Mesenchymal stem cell (in vitro differentiated cells and primary cell): ENCODE measurements at regions not wholly inside any gene's neighbourhood (a gene's known extent, or its start where the extent isn't known, plus 50 kb on each side); places are given as distances from the start of the nearest gene placed in this dataset.

Source experiments
- DNase-seq: peaks from one replicate; pipeline ENCODE4 v3.0.0-alpha.2; 2013
- H2AFZ ChIP-seq: one replicate; pipeline ENCODE4 v1.6.1; 2013; ENCODE audit warnings: low read depth, mild to moderate bottlenecking, control low read depth, inconsistent platforms, low read length, moderate library complexity
- H2AK5ac ChIP-seq: 2 replicates; pipeline ENCODE4 v1.6.1; 2013; ENCODE audit warnings: low read length, moderate library complexity, mild to moderate bottlenecking, inconsistent platforms; ENCODE audit not compliant: severe bottlenecking
- H2BK120ac ChIP-seq: one replicate; pipeline ENCODE4 v1.6.1; 2013; ENCODE audit warnings: low read depth, mild to moderate bottlenecking, inconsistent platforms, low read length, moderate library complexity
- H2BK12ac ChIP-seq, 2 experiments: one replicate each; pipeline ENCODE4 v1.6.1; 2013; ENCODE audit warnings: inconsistent platforms in 2 of 2, low read length in 2 of 2, mild to moderate bottlenecking in 2 of 2, moderate library complexity in 2 of 2, control low read depth in 1 of 2
- H2BK15ac ChIP-seq: one replicate; pipeline ENCODE4 v1.6.1; 2013; ENCODE audit warnings: mild to moderate bottlenecking, low read depth, inconsistent platforms; ENCODE audit not compliant: poor library complexity, severe bottlenecking
- H2BK5ac ChIP-seq: 2 replicates; pipeline ENCODE4 v1.6.1; 2013; ENCODE audit warnings: low read depth, mild to moderate bottlenecking, low read length, control low read depth, inconsistent platforms; ENCODE audit not compliant: poor library complexity, severe bottlenecking
- H3K14ac ChIP-seq, 2 experiments: one replicate each; pipeline ENCODE4 v1.6.1; 2013; ENCODE audit warnings: inconsistent platforms in 2 of 2, low read length in 2 of 2, control low read depth in 1 of 2, mild to moderate bottlenecking in 1 of 2, moderate library complexity in 1 of 2
- H3K18ac ChIP-seq, 2 experiments: one replicate each; pipeline ENCODE4 v1.6.1; 2013; ENCODE audit warnings: inconsistent platforms in 2 of 2, low read length in 2 of 2, control low read depth in 1 of 2, low read depth in 1 of 2, mild to moderate bottlenecking in 1 of 2
- H3K23ac ChIP-seq, 2 experiments: one replicate each; pipeline ENCODE4 v1.6.1; 2013; ENCODE audit warnings: inconsistent platforms in 2 of 2, low read length in 2 of 2, mild to moderate bottlenecking in 2 of 2, moderate library complexity in 2 of 2, control low read depth in 1 of 2
- H3K27ac ChIP-seq: 2 replicates; pipeline ENCODE4 v1.5.1; 2013; ENCODE audit warnings: mild to moderate bottlenecking, moderate library complexity, low read length, control low read depth, inconsistent platforms; ENCODE audit not compliant: poor library complexity, severe bottlenecking
- H3K27me3 ChIP-seq, 2 experiments: 2 replicates each; pipeline versions ENCODE4 v1.6.1 to v1.7.0; 2013; ENCODE audit warnings: low read length in 2 of 2, mild to moderate bottlenecking in 2 of 2, moderate library complexity in 2 of 2, control low read depth in 1 of 2, inconsistent platforms in 1 of 2; ENCODE audit not compliant: control insufficient read depth in 1 of 2, insufficient read depth in 1 of 2
- H3K36me3 ChIP-seq, 2 experiments: 2 replicates each; pipeline versions ENCODE4 v1.6.1 to v1.7.0; 2013; ENCODE audit warnings: low read length in 2 of 2, control low read depth in 1 of 2, inconsistent platforms in 1 of 2, low read depth in 1 of 2, mild to moderate bottlenecking in 1 of 2; ENCODE audit not compliant: insufficient read depth in 2 of 2, control insufficient read depth in 1 of 2
- H3K4ac ChIP-seq, 2 experiments: one replicate each; pipeline ENCODE4 v1.6.1; 2013; ENCODE audit warnings: inconsistent platforms in 2 of 2, low read length in 2 of 2, mild to moderate bottlenecking in 2 of 2, moderate library complexity in 2 of 2, control low read depth in 1 of 2, low read depth in 1 of 2
- H3K4me1 ChIP-seq: 2 replicates; pipeline ENCODE4 v1.6.1; 2013; ENCODE audit warnings: low read depth, low read length, control low read depth; ENCODE audit not compliant: control insufficient read depth, insufficient read depth
- H3K4me2 ChIP-seq: 2 replicates; pipeline ENCODE4 v1.6.1; 2013; ENCODE audit warnings: low read length, mild to moderate bottlenecking, inconsistent platforms; ENCODE audit not compliant: poor library complexity, severe bottlenecking
- H3K4me3 ChIP-seq, 2 experiments: 2 replicates each; pipeline versions ENCODE4 v1.5.1 to v1.7.0; 2013; ENCODE audit warnings: low read length in 2 of 2, mild to moderate bottlenecking in 2 of 2, control low read depth in 1 of 2, low read depth in 1 of 2; ENCODE audit not compliant: insufficient read depth in 1 of 2
- H3K79me1 ChIP-seq: replicated peaks from 2 replicates; pipeline ENCODE4 v1.6.1; 2013; ENCODE audit warnings: mild to moderate bottlenecking, control low read depth, low read length, inconsistent platforms; ENCODE audit not compliant: poor library complexity, severe bottlenecking
- H3K9ac ChIP-seq: 2 replicates; pipeline ENCODE4 v1.7.0; 2013; ENCODE audit warnings: mild to moderate bottlenecking, low read length, moderate library complexity
- H3K9me3 ChIP-seq: 2 replicates; pipeline ENCODE4 v1.7.0; 2013; ENCODE audit warnings: mild to moderate bottlenecking, low read length; ENCODE audit not compliant: control insufficient read depth
- H4K8ac ChIP-seq: one replicate; pipeline ENCODE4 v1.6.1; 2013; ENCODE audit warnings: inconsistent platforms, mild to moderate bottlenecking, low read length, moderate library complexity
- H4K91ac ChIP-seq: one replicate; pipeline ENCODE4 v1.6.1; 2013; ENCODE audit warnings: mild to moderate bottlenecking, low read length, inconsistent platforms
- WGBS: methylation state at CpG from one replicate; pipeline ENCODE4 v1.1.7; 2013; ENCODE audit warnings: mixed read lengths; 5-methylcytosine and 5-hydroxymethylcytosine counted together

GRCh38 chr12:85603556-85603955 lies 232.7 kb downstream of the RASSF9 start:
- no peak overlapping the region for H3K18ac ChIP-seq
- H3K27me3 ChIP-seq = no peaks in the 10 kb centered on the region
- no peak overlapping the region for H2AFZ ChIP-seq
- H2BK15ac ChIP-seq = no peak overlapping the region
- H2BK120ac ChIP-seq = no peak overlapping the region
- H3K27ac ChIP-seq = no peak overlapping the region
- H3K9ac ChIP-seq = no peak overlapping the region
- no peak overlapping the region for H3K4me3 ChIP-seq
- no peak overlapping the region for H3K14ac ChIP-seq
- H3K4me2 ChIP-seq = no peak overlapping the region
- H4K91ac ChIP-seq = no peak overlapping the region
- H3K9me3 ChIP-seq = no peaks in the 10 kb centered on the region
- H3K79me1 ChIP-seq = no peaks in the 10 kb centered on the region
- H3K23ac ChIP-seq = no peak overlapping the region
- no peak overlapping the region for H2AK5ac ChIP-seq
- no peaks in the 10 kb centered on the region for H3K36me3 ChIP-seq
- WGBS = 22% methylated on average over 1 of the region's 2 CpGs
- H2BK12ac ChIP-seq = no peak overlapping the region
- no peak overlapping the region for H4K8ac ChIP-seq
- DNase-seq = no peak
- H3K4me1 ChIP-seq = no peaks in the 10 kb centered on the region
- H2BK5ac ChIP-seq = no peak overlapping the region
- no peak overlapping the region for H3K4ac ChIP-seq

GRCh38 chr12:85606455-85606854 lies 229.8 kb downstream of the RASSF9 start:
- no peak overlapping the region for H4K8ac ChIP-seq
- H2BK120ac ChIP-seq = no peak overlapping the region
- H3K27me3 ChIP-seq = no peaks in the 10 kb centered on the region
- no peak overlapping the region for H2BK12ac ChIP-seq
- 94% methylated on average over 2 of the region's 2 CpGs for WGBS
- H3K4me2 ChIP-seq = no peak overlapping the region
- no peak for DNase-seq
- H4K91ac ChIP-seq = no peak overlapping the region
- H3K79me1 ChIP-seq = no peaks in the 10 kb centered on the region
- no peak overlapping the region for H3K14ac ChIP-seq
- no peak overlapping the region for H3K9ac ChIP-seq
- H2AK5ac ChIP-seq = no peak overlapping the region
- no peak overlapping the region for H2BK15ac ChIP-seq
- no peak overlapping the region for H3K27ac ChIP-seq
- H3K23ac ChIP-seq = no peak overlapping the region
- H3K4me3 ChIP-seq = no peak overlapping the region
- H2BK5ac ChIP-seq = no peak overlapping the region
- no peak overlapping the region for H3K4ac ChIP-seq
- H2AFZ ChIP-seq = no peak overlapping the region
- H3K4me1 ChIP-seq = no peaks in the 10 kb centered on the region
- H3K9me3 ChIP-seq = no peaks in the 10 kb centered on the region
- no peak overlapping the region for H3K18ac ChIP-seq
- no peaks in the 10 kb centered on the region for H3K36me3 ChIP-seq

GRCh38 chr12:85609778-85610177 lies 226.4 kb downstream of the RASSF9 start:
- no peak for DNase-seq
- H2BK12ac ChIP-seq = no peak overlapping the region
- no peak overlapping the region for H4K8ac ChIP-seq
- H2BK120ac ChIP-seq = no peak overlapping the region
- H3K27ac ChIP-seq = no peak overlapping the region
- H3K4me2 ChIP-seq = no peak overlapping the region
- no peak overlapping the region for H3K9ac ChIP-seq
- H2AK5ac ChIP-seq = no peak overlapping the region
- H3K18ac ChIP-seq = no peak overlapping the region
- H2BK15ac ChIP-seq = no peak overlapping the region
- H3K4ac ChIP-seq = no peak overlapping the region
- WGBS = 85% methylated on average over 2 of the region's 2 CpGs
- H3K14ac ChIP-seq = no peak overlapping the region
- H3K79me1 ChIP-seq = no peaks in the 10 kb centered on the region
- H3K23ac ChIP-seq = no peak overlapping the region
- H3K36me3 ChIP-seq = no peaks in the 10 kb centered on the region
- no peak overlapping the region for H2BK5ac ChIP-seq
- H3K9me3 ChIP-seq = no peaks in the 10 kb centered on the region
- no peak overlapping the region for H3K4me3 ChIP-seq
- no peak overlapping the region for H2AFZ ChIP-seq
- no peaks in the 10 kb centered on the region for H3K4me1 ChIP-seq
- H3K27me3 ChIP-seq = no peaks in the 10 kb centered on the region
- no peak overlapping the region for H4K91ac ChIP-seq

GRCh38 chr12:85610194-85610593 lies 226.0 kb downstream of the RASSF9 start:
- no peak overlapping the region for H2BK120ac ChIP-seq
- DNase-seq = no peak
- WGBS = 96% methylated on average over 3 of the region's 4 CpGs
- no peak overlapping the region for H2BK5ac ChIP-seq
- no peaks in the 10 kb centered on the region for H3K79me1 ChIP-seq
- no peak overlapping the region for H2BK12ac ChIP-seq
- no peak overlapping the region for H3K14ac ChIP-seq
- no peaks in the 10 kb centered on the region for H3K27me3 ChIP-seq
- H3K36me3 ChIP-seq = no peaks in the 10 kb centered on the region
- no peak overlapping the region for H3K4me2 ChIP-seq
- no peaks in the 10 kb centered on the region for H3K9me3 ChIP-seq
- H3K23ac ChIP-seq = no peak overlapping the region
- no peak overlapping the region for H3K4me3 ChIP-seq
- H3K4ac ChIP-seq = no peak overlapping the region
- H2AFZ ChIP-seq = no peak overlapping the region
- no peak overlapping the region for H3K27ac ChIP-seq
- no peak overlapping the region for H2BK15ac ChIP-seq
- H4K8ac ChIP-seq = no peak overlapping the region
- no peak overlapping the region for H2AK5ac ChIP-seq
- H3K18ac ChIP-seq = no peak overlapping the region
- H3K4me1 ChIP-seq = no peaks in the 10 kb centered on the region
- H4K91ac ChIP-seq = no peak overlapping the region
- no peak overlapping the region for H3K9ac ChIP-seq
